Astrocyte of the hippocampus (primary cell): ENCODE measurements at regions not wholly inside any gene's neighbourhood (a gene's known extent, or its start where the extent isn't known, plus 50 kb on each side); places are given as distances from the start of the nearest gene placed in this dataset.

Experiments used
- DNase-seq: peaks from one replicate; pipeline ENCODE4 v3.0.0; 2011; ENCODE audit warnings: low read depth, low spot score

DNA sequence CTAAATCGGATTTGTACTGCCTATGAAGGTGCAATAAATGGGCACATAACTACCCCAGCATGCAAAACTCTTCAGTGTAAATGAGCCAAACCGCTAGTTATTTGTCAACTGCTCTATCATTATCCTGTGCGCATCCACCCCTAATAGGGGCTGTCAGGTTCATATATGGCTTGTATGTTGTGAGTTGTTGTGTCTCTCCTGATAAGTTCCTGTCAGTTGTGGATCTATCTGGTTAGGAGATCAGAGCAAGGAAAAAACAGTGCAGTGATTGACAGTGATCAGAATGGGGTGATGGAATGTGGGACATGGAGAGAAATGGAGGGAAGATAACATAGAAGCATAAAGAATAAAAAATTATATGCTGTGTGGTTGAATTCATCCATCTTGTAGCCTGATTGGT lies 686.9 kb upstream of the ID4 start:
- DNase-seq, result no peak

DNA sequence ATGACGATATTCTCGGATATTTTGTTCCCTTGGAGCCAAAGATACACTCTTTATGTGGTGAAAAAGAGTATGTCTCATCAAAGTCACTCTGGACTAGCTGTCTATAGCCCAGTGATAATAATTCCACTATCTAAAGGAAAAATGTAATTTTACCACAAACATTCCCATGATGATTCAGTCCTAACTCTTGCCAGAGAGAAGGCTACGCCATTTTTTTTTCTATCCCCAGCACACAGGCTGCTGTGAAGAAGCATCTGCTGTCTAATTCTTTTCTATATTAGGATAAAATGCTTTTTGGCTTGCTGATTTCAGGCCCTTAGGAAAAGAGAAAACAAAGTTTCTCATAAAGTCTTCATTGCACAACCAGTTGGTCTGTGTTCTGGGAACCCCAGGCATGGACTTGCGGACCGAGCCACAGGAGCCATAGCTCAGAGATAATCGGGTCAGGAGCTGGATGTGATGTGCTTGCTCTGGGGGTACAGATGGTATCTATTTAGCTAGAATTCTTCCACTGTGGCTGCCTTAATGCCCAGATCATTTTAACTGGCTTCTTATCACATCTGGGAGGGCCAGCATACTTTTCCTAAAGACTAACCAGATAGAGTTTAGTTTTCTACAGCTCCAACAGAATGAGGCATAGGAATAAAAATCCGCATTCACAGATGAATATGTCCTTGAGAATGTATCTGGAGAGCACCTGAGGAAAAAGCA lies 683.7 kb upstream of the ID4 start:
- peak; percentile 22 for DNase-seq

DNA sequence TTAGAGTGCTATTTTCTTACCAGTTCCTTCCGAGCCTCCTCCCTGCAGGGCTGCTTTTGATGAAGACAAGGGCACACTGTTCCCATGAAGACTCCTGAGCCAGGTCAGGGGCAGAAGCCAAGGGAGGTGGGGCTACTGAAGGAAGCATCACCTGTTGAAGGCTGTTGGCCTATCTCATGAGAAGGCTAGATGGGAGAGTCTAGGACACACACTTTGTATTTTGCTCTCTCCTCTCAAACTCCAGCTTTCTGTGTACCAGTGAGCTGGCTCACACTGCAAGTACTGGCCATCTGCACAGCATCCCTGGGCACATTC lies 683.2 kb upstream of the ID4 start:
- DNase-seq, result no peak

DNA sequence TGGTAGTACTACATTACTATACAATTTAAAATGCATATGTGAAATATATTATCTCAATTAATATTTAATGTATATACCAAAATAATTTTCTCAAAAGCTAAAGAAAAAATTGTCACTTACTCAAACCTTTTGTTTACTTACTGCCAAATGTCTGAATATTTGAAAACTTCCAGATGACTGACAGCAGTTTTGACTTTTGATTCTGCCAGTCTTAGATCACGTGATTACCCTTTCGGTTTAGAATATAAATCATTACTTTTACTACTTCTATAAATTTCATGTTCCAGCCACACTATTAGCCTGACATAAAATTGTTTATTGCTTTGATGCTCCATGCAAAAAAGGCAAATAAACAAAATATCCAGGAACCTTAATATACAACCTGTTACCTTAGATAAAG lies 680.7 kb upstream of the ID4 start:
- no peak for DNase-seq

DNA sequence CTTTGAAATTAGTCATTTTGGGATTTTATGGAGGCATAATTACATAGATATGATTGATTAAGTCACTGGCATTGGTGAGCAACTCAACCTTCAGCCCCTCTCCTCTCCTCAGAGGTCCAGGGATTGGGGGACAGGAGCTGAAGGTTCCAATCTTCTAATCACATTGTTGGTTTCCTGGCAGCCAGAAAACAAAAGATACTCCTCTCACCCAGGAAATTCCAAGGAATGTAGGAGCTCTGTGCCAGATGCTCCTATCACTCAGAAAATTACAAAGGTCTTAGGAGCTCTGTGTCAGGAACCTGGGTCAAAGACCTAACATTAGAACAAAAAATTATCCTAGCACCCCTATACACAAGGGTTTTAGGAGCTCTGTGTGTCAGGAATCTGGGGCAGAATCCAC lies 679.7 kb upstream of the ID4 start:
- no peak for DNase-seq

DNA sequence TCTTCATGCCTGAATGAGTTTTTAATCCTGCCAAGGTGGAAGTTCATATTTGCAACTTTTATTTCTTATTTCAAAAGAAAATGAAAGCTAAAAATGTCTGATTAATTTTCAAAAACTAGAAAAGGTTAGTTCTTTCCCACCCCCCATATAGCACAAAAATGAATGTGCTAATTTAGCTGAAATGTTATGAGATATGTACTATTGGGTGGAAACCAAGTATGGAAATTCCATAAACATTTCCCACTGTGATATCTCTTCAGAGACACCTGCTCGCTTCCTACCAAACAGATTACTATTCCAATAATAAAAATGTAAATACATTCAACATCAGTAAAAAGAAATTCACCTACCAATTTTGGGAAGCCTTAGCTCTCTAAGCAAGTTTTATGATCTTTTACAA lies 678.6 kb upstream of the ID4 start:
- no peak for DNase-seq

DNA sequence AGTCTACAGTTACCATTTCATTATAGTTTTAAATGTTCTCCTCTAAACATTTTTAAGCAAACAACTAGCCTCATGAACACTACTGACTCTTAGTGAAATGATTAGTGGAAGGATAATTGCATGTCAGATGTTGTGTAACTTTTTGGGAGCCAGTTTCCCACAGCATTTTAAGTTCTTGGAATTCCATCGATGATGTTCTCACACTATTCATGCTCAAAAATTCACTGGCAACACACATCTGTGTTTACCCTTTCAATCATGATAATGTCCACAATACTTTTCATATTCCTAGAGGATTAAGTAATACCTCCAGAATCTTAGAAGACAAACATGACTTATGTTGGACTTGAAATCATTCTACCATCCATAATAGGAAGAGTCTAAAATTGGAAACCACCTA lies 678.1 kb upstream of the ID4 start:
- DNase-seq, result peak; percentile 54

DNA sequence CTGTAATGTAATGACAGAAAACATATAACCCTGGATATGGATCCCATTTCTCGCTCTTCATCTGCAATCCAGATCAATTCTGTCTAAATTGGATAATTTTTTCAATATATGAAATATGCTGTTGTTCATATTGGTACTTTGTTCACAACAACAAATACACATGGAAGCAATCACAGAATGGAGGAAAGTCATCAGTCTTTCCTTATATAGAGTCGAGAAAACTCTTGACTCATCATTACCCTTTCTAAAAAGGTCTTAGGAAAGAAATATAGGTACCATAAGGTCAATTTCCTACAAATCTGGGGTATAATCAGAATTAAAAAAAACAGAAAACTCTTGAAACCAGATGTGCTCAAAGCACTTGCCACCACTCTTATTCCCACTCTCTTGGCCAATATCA lies 677.6 kb upstream of the ID4 start:
- DNase-seq, result no peak

DNA sequence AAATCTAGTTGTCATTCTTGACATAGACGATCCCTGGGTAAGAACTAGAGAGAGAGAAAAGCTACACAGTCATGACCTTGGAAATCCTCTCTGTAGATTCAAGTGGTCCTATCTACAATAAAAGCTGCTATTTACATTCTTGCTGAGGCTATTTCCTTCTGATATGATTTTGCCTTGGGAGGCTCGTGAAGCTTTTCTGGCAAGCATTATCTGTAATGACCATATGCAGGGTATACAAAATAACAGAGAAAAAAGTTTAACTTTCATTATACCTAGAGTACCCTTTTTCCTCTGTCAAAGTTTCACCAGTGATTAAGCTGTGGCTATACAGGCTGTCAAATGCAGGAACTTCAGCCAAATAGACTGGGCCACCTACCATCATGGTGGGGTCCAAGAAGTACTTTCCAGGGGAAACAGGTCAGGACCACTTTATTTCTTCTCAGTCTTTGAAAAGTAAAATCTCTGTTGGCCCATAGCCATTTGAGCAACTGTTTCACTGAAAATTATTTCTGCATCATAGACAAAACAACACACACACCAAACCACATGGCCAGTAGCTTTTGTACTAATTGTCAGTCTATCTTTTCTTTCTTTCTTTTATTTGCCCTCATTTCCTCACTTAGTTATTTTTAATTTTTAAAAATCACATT lies 677.0 kb upstream of the ID4 start:
- peak; percentile 33 for DNase-seq

DNA sequence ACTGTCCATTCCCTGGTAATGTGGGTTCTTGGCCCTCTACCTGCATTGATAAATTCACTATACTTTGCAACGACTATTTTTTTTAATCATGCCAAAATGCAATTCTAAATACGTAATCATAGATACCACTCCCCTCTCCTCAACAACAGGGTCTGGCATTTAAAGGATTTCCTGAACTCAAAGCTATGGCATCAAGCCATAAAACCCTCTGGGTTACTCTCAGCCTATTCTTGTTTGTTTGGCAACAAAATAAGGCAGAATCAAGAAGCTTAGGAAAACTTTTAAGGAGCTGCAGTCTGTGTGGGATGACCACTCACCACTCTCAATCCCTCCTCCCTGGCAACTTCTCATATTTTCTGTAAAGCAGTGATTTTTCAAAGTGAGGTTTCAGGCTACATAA lies 669.9 kb upstream of the ID4 start:
- no peak for DNase-seq

DNA sequence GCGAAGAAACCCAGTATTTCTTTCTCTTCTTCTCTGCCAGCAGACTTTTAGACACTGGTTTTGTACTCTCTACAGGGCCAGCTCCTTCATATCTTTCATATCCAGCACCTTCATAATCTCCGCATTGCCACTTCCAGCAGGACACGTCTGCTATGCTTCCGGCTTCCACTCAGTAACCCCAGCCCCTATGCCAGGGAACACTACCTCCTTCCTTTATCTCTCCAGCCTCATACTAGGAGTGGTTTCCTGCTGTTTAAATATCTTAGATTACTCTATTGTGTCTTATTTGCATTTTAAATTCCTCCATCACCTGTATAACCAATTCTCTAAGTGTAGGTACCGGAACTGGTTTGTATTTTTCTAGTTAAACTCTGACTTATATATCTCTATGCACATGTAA lies 667.8 kb upstream of the ID4 start:
- no peak for DNase-seq

DNA sequence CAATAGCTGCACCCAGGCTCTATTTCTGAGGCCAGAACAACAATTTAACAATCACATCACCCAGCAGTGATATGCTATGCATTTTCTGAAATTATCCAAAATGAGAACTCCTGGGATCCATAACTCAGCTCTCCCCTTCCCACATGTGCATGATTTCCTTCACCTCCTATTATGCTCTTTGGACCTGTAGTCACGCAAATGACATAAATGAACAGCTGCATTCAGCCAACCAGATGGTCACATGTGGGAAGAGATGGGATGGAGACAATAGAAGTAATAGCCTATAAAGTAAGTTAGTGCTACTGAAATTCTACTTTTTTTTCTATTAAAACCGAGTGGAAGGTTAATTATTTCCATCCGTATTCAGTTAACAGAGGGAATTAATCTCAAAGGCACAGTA lies 662.1 kb upstream of the ID4 start:
- DNase-seq, result no peak

DNA sequence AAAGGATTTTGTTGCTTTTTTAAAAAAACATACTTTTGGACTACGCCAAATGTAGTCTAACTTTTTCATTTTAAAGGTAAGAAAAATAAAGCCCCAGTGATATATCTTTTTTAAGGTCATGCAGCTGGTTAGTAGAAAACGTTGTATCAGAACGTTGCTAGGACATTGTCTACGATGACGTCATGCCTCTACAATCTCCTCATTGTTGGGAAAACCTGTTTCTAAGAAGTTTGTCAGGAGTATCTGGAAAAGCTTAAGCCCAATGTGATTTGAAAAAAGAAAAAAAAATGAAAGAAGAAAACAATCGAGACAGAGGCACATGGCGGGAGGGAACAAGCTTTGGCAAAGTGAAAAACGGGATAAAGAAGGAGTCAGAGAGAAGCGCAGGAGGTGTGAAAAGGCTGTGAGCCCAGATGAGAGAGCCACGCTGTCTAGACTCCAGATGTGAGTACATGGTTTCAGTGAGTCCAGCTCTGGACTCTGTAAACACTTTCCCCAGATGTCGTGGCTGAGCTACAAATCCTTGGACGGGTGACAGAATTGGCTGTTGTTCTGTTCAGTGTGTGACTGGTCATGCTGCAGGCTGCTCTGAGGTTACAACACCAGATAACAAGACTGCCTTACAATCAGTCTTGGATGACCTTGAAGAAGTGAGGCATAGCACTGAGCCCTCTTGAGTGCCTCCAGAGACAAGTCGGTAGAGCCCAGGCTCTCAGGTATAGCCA lies 656.7 kb upstream of the ID4 start:
- no peak for DNase-seq

DNA sequence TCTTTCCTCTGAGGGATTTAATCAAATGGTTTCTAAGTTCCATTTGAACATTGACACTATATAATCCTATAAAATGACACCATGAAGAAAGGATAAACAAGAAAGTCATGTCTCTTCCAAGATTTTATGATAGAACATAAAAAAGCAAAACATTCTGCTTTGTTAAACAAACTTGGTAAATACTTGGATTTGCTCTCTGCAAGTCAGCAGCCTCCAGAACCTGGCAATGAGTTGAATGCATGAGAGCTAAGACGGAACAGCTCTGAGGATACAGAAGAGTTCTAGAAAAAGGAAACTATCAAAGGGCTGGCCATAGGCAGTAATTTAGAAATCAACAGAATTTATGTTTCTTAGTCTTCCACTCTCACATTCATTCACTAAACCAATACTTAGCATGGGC lies 656.0 kb upstream of the ID4 start:
- DNase-seq, result no peak

DNA sequence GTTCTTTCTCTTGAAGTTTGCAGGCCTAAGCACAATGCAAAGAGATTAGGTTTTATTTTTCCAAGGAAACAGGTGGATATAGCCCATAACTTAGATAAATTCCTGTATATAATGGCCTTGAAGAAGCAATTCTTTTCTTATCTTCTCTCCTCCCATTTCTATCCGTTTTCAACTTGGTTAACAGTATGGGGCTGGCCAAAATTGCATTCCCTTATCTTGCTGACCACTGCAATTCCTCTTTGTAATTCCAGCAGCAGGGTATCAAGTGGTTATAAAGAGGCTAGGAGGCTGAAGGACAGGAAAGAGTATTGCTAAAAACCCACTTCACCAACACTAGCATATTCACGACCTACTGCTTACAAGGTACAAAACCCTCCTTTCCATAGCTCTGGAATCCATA lies 643.5 kb upstream of the ID4 start:
- no peak for DNase-seq

DNA sequence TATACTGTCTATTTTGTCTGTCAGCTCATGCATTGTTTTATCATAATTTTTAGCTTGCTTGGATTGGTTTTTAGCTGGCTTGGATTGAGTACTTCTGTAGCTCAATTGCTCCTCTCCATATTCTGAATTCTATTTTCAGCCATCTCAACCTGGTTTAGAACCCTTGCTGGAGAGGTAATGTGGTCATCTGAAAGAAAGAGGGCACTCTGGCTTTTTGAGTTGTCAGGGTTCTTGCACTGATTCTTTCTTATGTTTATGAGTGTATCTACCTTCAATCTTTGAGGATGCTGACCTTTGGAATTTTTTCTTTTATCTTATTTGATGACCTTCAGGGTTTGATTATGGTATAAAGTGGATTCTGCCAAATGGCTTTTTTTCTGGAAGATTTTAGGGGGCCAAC lies 632.7 kb upstream of the ID4 start:
- DNase-seq, result no peak

DNA sequence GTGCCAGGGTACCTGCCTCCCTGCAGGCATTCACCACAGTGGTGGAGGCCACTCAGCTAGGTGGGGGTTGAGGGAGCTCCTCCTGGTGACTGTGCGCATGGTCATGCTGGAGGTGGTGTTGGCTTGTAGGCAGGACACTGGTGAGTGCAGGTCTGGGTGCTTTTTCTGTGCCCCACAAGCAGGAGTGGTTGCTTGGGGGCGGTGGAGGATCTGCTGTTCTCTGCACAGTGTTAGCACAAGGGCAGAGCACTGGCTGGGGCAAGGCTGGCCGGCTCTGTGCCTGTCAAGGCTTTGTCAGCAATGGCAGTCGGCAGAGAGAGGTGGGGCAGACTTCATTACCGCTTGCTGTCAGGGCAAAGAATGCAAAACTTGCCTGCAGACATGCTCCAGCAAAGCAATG lies 632.1 kb upstream of the ID4 start:
- no peak for DNase-seq

DNA sequence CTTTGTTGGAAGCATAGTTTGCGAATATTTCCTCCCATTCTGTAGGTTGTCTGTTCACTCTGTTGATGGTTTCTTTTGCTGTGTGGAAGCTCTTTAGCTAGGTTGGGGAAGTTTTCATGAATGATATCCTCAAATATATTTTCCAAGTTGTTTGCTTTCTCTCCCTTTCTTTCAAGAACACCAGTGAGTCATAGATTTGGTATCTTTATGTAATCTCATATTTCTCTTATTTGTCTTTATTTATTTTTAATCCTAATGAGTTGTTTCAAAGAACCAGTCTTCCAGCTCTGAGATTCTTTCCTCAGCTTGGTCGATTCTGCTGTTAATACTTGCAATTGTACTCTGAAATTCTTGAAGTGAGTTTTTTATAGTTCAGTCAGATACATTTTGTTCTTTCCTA lies 628.0 kb upstream of the ID4 start:
- no peak for DNase-seq

DNA sequence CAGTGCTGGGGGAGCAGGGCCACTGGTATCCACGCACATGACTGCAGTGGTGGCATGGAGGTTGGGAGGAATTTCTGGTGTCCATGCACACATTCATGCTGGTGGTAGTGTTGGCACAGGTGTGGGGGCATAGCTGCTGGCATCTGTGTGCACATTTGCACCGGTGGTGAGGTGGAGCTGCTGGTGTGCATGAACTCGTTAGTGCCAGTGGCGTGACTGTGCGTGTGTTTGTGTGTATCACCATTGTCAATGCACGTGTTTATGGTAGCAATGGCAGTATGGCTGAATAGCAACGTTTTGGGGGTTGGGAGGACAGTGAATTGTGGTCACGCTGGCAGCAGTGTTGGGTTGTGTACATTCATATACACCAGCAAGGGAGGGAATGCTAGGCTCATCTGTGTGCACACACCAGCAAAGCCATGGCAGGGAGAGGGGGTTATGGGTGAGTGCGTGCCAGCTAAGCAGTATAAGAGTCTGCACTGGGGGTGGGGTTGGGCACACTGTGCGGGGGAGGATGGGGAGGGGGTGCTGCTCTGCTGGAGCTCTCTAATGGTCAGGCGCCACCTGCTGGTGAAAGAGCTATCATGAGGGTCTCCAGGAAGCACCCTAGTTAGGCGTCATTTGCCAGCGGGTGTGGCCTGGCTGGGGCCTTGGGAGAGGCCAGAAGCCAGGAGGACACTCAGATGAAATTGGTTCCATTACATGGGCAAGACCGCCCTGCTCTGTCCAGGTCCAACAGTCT lies 626.1 kb upstream of the ID4 start:
- no peak for DNase-seq

DNA sequence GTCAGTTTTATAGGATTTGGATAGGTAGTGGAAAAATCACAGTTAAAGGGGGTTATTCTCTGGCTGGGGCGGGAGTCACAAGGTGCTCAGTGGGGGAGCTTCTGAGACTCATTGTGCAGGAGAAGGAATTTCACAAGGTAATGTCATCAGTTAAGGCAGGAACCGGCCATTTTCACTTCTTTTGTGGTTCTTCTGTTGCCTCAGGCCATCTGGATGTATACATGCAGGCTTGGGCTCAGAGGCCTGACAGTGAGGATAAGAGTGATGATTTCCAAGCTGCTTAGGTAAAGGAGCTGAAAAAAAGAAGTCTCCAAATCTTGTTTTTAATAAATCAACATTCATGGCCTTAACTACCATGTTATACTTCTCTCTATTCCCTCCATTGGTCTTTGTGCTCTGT lies 622.9 kb upstream of the ID4 start:
- DNase-seq, result no peak

DNA sequence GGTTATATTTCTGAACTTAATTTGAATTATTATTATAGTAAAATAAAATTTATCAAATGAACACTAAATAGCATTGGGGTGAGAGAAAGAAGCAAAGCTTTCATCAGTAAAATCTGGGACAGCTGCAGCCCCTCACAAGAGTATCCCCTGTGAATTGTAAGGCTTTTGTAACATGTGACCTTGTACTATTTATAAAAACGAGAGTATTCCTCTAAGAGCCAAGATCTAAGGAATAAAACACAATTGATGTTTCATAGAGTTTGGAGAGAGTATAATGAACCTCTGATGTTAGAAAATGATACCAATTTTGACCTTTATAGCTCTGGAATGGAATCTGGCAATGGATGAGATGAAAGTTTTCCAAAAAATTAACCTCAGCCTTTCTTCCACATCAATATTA lies 617.2 kb upstream of the ID4 start:
- no peak for DNase-seq

DNA sequence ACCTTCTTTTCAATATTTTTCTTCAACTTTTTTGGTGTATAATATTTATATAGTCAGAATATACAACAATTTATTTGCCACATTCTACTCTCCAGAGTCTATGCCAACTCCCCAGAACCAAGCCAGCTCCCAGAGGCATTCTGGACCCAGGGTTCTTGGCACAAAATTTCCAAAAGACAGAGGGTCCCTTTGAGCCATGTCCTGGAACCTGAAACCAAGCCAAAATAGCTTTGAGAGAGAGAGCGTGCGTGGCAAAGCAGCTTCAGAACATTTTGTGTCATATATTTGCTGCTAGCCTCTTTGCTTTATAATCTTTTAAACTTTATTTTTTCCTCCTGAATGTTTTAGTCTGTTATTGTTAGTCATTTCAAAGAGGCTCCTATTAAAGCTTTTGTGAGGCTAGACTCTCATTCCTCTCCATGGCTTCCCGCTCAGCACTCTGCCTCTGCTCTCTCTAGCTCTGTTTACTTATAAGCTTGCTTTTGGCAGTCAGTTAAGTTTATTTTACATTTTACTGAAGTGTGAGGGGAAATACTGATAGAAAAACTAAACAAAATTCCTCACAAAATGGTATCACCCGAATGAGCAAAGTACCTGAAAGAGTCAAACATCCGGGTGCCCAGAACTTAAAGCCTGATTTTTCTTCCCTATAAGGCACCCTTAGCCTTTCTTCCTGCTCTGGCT lies 605.1 kb upstream of the ID4 start:
- peak; percentile 12 for DNase-seq
